UCSD-AML1 (cell line): ENCODE measurements at regions not wholly inside any gene's neighbourhood (a gene's known extent, or its start where the extent isn't known, plus 50 kb on each side); places are given as distances from the start of the nearest gene placed in this dataset.
"Not testable (repeated sequence)": the region's sequence is repeated elsewhere in the genome, so short reads cannot be mapped to it uniquely, and the experiment has no call there.

Experiments
- DNase-seq: peaks from one replicate; lab custom pipeline; 2025; ENCODE audit not compliant: unreplicated experiment; lab: John Stamatoyannopoulos, UW

DNA sequence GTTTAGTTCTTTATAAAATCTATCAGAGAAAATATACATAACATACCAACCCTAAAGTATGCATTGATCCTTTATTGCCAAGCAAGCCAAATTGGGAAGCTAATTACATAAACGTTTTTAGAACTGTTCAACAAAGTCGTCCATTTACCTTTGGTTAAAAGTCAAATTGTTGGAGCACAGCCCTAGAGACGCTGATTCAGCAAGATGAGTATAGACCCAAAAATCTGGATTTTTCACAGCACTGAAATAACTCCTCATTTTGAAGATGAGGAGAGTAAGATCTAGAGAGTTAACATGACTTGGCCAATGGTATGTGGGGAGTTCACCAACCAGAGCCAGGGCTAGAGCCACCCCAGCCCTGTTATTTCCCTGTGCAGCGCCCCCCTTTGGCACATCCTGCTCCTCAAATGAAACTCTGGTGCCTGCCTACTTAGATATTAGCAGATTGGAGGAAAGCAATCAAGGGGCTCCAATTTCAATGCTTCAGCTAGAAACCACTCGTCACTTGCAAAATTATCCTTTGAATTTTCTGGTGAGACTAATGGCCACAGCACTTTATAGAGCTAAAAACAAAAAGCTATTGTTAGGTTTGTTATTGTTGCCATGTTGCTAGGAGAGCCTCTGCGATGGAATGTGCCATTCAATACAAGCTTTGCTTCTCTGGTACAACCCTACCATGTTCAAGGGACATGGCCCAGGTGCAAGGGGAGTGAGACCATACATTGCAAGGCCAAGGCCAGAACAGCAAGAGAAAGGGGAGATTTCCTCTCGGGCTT, 132.6 kb upstream of the ZEB1 start:
- DNase-seq, result no peak

- no peak for DNase-seq
Observed at GRCh38 chr10:31187182-31187581, 131.8 kb upstream of the ZEB1 start.

DNA sequence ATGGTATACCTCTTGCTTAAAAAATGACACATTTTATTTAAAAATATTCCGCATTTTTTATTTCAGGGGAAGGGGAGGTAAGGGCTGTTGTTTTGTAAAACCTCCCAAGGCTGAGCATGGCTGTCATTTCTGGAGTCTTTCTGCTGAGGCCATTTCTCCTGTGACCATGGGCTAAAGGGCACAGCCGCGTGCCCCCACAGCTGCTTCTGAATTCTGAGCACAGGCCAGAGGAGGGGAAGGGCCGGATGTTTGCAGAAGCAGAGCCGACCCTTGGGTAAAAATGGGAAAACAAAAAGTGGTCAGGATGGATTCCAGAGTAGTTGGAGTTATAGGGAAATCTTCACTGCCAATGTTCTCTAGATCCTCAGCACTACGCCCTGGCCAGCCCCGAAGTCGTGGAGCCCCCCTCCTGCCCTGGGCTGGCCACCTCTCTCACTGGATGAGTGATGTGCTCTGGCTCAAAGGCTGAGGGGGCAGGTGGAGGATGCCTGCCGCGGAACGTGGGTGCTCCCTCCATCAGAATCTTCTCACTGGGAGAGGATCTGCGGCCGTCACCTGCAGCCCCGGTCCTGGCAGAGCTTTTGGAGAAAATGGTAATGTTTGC, 131.3 kb upstream of the ZEB1 start:
- no peak for DNase-seq

- DNase-seq, result no peak
Observed at GRCh38 chr10:31188792-31189406, 130.1 kb upstream of the ZEB1 start.

- no peak for DNase-seq
Observed at GRCh38 chr10:31190488-31190887, 128.5 kb upstream of the ZEB1 start.

- DNase-seq, result no peak
Observed at GRCh38 chr10:31192475-31192874, 126.5 kb upstream of the ZEB1 start.

GRCh38 chr10:31194986-31195385, 124.0 kb upstream of the ZEB1 start:
- peak; percentile 23 for DNase-seq

DNA sequence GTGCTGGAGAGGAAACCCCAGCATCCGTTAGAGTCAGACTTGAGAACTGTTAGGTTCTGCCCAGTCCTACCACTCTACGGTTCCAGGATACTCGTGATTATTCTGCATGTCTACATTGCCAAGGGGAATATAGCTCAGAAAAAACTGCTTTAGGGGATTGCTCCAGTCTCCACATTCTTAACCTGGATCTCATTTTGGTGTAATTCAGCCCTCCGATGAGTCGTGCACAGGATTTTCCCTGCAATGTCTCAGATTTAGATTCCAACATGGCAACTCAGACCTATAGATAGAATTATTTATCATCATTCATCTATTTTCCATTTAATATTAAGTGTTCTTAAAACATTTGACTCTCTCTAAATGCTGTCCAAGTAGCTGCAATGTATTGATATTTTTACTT, 121.1 kb upstream of the ZEB1 start:
- no peak for DNase-seq

- no peak for DNase-seq
Observed at GRCh38 chr10:31204090-31204489, 114.9 kb upstream of the ZEB1 start.

- no peak for DNase-seq
Observed at GRCh38 chr10:31207636-31208035, 111.4 kb upstream of the ZEB1 start.

GRCh38 chr10:31209478-31209877, 109.5 kb upstream of the ZEB1 start:
- peak; percentile 22 for DNase-seq

DNA sequence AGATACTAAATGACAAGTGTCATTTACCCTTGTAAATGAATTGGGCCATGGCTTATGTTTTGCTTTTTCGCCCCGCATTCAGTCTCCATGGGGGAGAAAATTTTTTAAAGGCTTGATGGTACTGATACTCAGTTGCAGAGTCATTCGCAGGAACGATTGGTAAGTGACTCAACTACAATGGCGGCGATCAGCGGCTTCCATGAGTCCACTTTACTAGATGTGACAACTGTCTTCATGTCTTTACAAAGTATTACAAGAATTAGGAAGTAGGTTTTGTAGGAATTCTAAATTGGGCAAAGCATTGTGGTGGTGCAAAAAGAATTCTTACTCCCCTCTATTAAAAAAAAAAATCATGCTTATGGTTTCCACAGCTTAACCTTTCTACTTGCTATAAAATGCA, 108.8 kb upstream of the ZEB1 start:
- DNase-seq, result no peak

DNA sequence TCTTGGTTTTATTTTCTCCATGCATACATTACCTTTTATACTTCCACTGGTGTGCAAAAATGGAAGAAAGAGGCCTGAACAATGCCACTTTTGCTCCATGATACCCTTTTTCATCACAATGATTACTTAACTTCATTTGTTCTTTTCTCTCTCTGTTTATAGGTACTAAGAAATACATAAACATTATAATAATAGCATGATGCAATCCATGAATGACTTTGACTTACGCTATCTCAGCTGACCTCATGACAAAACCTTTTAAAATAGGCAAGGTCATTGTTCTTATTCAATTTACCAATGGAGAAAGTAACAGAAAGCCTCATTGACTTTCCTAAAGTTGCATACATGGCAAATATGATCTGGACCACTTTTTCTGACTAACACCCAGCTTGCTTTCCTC, 105.1 kb upstream of the ZEB1 start:
- DNase-seq, result no peak

GRCh38 chr10:31215052-31215451, 104.0 kb upstream of the ZEB1 start:
- DNase-seq, result no peak

GRCh38 chr10:31219306-31219705, 99.7 kb upstream of the ZEB1 start:
- DNase-seq, result no peak

- DNase-seq, result not testable (repeated sequence)
Observed at GRCh38 chr10:31228780-31229179, 90.2 kb upstream of the ZEB1 start.

- DNase-seq, result no peak
Observed at GRCh38 chr10:31239961-31240360, 79.1 kb upstream of the ZEB1 start.

DNA sequence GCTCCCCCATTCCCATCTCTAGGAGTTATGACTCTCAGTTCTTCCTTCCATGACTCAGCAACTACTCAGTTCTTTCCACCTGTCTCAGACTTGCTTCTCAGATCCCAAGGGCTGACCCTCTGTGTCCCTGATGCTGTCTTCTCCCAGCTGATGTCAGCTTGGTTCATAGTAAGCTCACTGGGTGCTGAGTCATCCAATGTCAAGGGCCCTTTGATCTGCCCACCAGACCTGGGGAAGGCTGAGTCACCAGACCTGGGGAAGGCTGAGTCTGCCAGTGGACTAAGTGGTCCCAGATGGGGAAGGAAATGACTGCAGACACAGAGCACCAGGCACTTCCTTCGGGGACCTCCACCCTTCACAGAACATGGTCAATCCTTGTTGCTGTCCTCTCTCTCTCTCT, 76.1 kb upstream of the ZEB1 start:
- peak; percentile 80 for DNase-seq

GRCh38 chr10:31251118-31251517, 67.9 kb upstream of the ZEB1 start:
- DNase-seq, result not testable (repeated sequence)

DNA sequence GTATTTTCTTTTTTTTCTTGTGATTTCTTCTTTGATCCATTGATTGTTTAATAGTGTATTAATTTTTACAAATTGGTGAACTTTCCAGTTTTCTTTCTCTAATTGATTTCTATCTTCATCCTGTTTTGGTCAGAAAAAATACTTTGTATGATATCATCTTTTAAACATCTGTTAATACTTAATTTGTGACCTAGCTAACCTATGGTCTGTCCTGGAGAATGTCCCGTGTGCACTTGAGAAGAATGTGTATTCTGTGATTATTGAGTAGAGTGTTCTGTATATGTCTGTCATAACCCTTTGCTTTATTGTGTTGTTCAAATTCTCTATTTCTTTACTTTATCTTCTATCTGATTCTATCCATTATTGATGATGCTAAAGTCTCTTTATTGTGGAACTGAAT, 65.8 kb upstream of the ZEB1 start:
- DNase-seq, result no peak

DNA sequence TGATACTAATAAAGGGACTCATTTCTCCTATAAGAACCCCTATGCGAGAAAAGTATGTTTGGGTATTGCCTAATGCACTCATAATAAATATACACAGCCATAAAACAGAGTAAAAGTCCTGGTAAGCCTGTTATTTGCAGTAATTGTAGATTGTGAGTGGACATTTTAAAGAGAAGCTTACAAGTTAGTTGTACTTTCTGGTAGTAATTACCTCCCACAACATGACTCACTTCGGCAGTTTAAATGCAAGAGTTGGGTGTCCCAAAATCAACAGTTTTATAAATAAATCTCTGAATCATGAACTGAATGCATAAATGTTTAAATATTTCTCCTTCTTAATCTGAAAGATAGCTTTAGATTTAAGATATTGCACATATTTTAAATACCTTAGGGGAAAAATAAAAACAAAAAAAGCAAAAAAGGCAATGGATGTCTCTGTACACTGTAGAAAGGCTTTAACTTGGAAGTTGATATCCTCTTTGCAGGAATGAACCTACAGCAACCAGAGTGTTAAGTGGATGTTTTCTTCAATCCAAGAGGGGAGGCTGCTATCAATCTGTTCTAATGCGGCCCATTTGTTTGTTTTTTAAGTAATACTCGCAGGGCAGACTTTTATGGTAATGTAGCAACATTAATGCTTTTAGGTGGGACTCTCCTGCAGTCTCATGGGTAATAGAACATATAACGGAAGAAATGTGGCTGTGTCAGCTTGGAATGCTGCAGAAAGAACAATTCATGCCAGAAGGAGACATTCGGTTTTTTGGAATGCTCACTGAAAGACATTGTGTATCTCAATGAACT, 57.3 kb upstream of the ZEB1 start:
- no peak for DNase-seq

DNA sequence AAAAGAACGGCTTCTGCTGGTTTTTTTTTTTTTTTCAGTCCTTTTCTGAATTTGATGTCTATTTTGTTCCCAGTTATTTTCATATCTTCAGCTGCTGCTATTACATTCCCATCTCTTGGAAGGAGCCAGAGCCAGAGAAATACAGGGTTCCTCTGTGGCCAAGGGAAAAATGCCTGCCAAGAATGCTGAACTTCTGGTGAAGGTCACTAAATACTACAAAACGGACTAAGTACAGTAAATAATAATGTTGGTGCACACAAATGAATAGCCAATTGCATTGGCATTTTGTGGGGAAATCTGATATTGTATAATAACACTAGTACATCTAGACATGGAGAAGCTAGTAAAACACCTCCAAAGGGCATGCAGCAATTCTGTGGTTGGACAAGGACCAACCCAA, 56.3 kb upstream of the ZEB1 start:
- DNase-seq, result no peak
